ENCODE measurements at regions not wholly inside any gene's neighbourhood (a gene's known extent, or its start where the extent isn't known, plus 50 kb on each side); places are given as distances from the start of the nearest gene placed in this dataset.

DNA sequence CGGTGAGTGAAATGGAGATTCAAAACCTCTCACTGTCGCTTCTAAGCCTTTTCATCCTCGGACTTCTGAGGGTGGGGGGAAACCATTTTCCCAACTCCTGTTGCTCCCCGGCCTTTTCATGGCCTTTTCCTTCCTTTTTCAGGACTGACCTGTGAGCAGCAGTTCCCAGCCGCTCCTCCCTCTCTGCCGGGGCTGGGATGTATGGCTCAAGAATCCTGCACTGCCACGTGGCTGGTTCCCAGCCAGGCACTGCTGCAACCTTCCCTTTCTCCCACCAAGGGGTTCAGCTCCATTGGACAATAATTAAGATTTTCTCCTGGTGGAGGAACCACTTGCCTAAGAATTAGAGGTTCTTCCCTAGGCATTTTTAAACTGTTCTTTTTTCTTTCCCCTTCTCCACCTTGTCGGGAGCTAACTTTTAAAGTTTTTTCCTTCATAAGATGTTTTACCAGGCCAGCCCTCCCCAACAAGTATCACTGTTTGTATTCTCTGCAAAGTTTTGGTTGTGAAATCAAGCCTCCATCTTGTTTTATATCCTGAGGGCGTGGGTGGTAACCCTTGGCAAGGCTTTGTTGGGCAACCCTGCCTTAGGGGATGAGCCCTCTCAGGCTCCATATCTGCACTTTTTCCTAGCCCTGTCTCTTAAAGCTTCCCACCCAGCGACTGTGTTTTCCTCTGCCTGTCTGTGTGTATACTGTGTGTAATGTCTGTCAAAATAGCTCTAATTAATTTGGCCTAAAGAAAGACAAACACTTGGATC lies 1166.6 kb upstream of the ADGRL2 start:
- intact Hi-C loops (cut with DNase I; ENCODE audit: low total_unique reads) = no loop called here
- no peak for DNase-seq
- H3K27ac ChIP-seq = no peak overlapping the region
- H3K9me3 ChIP-seq = no peaks in the 10 kb centered on the region
- H3K4me3 ChIP-seq = no peak overlapping the region
- in situ Hi-C loops (cut with MboI; ENCODE audit: low sequenced_read_pairs in 4 of 4) = no loop called here
- TF ChIP-seq CTCF (IDR thresholded peaks at IDR 0.05 in 4 of 5, conservative IDR thresholded peaks at IDR 0.05 in 1 of 5) = no peak
- no peak for TF ChIP-seq POLR2A (IDR thresholded peaks at IDR 0.05)
- no peaks in the 10 kb centered on the region for H3K4me1 ChIP-seq
- no peaks in the 10 kb centered on the region for H3K27me3 ChIP-seq
- ATAC-seq = no peak
- no peaks in the 10 kb centered on the region for H3K36me3 ChIP-seq

DNA sequence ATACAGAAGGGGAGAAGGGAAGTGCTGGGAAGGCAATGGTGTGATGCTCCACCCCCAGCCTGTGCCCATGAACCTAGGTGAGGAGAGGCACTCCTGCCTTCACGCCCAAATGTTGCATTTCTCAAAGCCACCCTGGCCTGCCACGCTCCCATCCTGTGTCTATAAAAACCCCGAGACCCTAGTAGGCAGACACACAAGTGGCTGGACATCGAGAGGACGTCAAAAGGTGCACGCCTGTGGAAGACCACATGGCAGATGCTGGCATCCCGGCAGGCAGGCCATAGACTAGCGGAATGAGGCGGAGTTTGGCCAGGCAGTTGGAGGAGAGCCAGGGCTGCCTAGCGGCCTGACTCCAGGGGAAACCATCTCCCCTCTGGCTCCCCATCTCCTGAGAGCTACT lies 1168.5 kb upstream of the ADGRL2 start:
- no peak for DNase-seq
- H3K27ac ChIP-seq = no peak overlapping the region
- in situ Hi-C loops (cut with MboI; ENCODE audit: low sequenced_read_pairs in 4 of 4) = no loop called here
- ATAC-seq = no peak
- intact Hi-C loops (cut with DNase I; ENCODE audit: low total_unique reads) = no loop called here
- no peaks in the 10 kb centered on the region for H3K27me3 ChIP-seq
- no peaks in the 10 kb centered on the region for H3K9me3 ChIP-seq
- no peak overlapping the region for H3K4me3 ChIP-seq
- TF ChIP-seq CTCF (IDR thresholded peaks at IDR 0.05 in 4 of 5, conservative IDR thresholded peaks at IDR 0.05 in 1 of 5) (no peak), POLR2A (IDR thresholded peaks at IDR 0.05) (no peak)
- H3K36me3 ChIP-seq = no peaks in the 10 kb centered on the region
- no peaks in the 10 kb centered on the region for H3K4me1 ChIP-seq

GRCh38 chr1:80629304-80629837 lies 1171.4 kb upstream of the ADGRL2 start:
- H3K9me3 ChIP-seq = no peaks in the 10 kb centered on the region
- intact Hi-C loops (cut with DNase I; ENCODE audit: low total_unique reads) = no loop called here
- H3K27me3 ChIP-seq = no peaks in the 10 kb centered on the region
- no peak for DNase-seq
- in situ Hi-C loops (cut with MboI; ENCODE audit: low sequenced_read_pairs in 4 of 4) = no loop called here
- TF ChIP-seq POLR2A (IDR thresholded peaks at IDR 0.05) (no peak), CTCF (IDR thresholded peaks at IDR 0.05 in 4 of 5, conservative IDR thresholded peaks at IDR 0.05 in 1 of 5) (no peak)
- no peaks in the 10 kb centered on the region for H3K4me1 ChIP-seq
- no peak overlapping the region for H3K27ac ChIP-seq
- no peak overlapping the region for H3K4me3 ChIP-seq
- H3K36me3 ChIP-seq = no peaks in the 10 kb centered on the region
- ATAC-seq = no peak

GRCh38 chr1:80624682-80625081 lies 1176.1 kb upstream of the ADGRL2 start:
- DNase-seq (no peak), ATAC-seq (no peak)
- H3K27me3 ChIP-seq = no peaks in the 10 kb centered on the region
- intact Hi-C loops (cut with DNase I; ENCODE audit: low total_unique reads) (no loop called here), in situ Hi-C loops (cut with MboI; ENCODE audit: low sequenced_read_pairs in 4 of 4) (no loop called here)
- no peak overlapping the region for H3K27ac ChIP-seq
- H3K4me1 ChIP-seq = no peaks in the 10 kb centered on the region
- no peaks in the 10 kb centered on the region for H3K9me3 ChIP-seq
- TF ChIP-seq CTCF (IDR thresholded peaks at IDR 0.05 in 4 of 5, conservative IDR thresholded peaks at IDR 0.05 in 1 of 5) = no peak
- TF ChIP-seq POLR2A (IDR thresholded peaks at IDR 0.05) = no peak
- no peak overlapping the region for H3K4me3 ChIP-seq
- no peaks in the 10 kb centered on the region for H3K36me3 ChIP-seq
